Lower lobe of right lung (tissue), 2 donors: ENCODE measurements at regions not wholly inside any gene's neighbourhood (a gene's known extent, or its start where the extent isn't known, plus 50 kb on each side); places are given as distances from the start of the nearest gene placed in this dataset.

ENCODE experiments used
- ATAC-seq, 2 donors: fragments of 200-7000 bp; cut with Tn5 transposase; one replicate each; pipeline ENCODE4 v1.9.1; 2020 to 2022; ENCODE audit warnings: mild to moderate bottlenecking in 2 of 2, moderate library complexity in 2 of 2
- DNase-seq: peaks from one replicate; pipeline ENCODE4 v3.0.0-alpha.2; 2020
- H3K27ac ChIP-seq: fragments of 200-600 bp; one replicate; pipeline ENCODE4 v1.8.0; 2022
- H3K27me3 ChIP-seq: fragments of 200-600 bp; one replicate; pipeline ENCODE4 v1.8.0; 2022; ENCODE audit warnings: low read depth
- H3K36me3 ChIP-seq: fragments of 200-600 bp; one replicate; pipeline ENCODE4 v1.8.0; 2022; ENCODE audit warnings: mild to moderate bottlenecking
- H3K4me1 ChIP-seq: fragments of 200-600 bp; one replicate; pipeline ENCODE4 v1.8.0; 2022
- H3K4me3 ChIP-seq: fragments of 200-600 bp; one replicate; pipeline ENCODE4 v1.8.0; 2022; ENCODE audit warnings: mild to moderate bottlenecking
- H3K9me3 ChIP-seq: fragments of 200-600 bp; one replicate; pipeline ENCODE4 v1.8.0; 2022
- intact Hi-C: fragments of 100-400 bp; cut with DNase I; formaldehyde crosslinking; loops from one replicate; pipeline ENCODE4 v1.11.0; 2022
- TF ChIP-seq, protein P1 (sequence below): fragments of 200-600 bp; IDR thresholded peaks from one replicate; pipeline ENCODE4 v1.8.0; 2022; ENCODE audit warnings: antibody characterized with exemption, mild to moderate bottlenecking
- donor health status: DM: no; HTN: yes; CAD: no; lungs with severe emphysema.

DNA sequence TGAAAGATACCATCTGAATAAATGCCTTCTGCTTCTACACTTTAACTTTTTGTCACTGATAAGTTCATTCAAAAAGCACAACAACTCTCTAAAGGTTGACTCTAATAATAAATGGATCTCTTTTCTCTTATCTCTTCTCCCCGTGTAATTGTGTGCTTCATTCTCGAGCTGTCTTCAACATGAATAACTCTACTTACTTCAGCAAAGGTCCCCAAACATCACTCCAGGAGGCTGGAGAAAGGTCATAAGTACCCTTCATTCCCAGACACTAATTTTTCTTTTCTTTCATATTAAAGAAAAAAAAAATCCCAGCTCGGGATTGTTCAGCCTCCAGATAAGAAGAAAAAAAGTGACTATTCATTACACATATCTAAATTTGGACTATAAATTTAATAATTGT lies 222.2 kb downstream of the FOXO1 start:
- Histone ChIP-seq H3K4me1 (peaks cover 38% of the 10 kb centered on the region), H3K4me3 (no peak overlapping the region), H3K36me3 (no peaks in the 10 kb centered on the region), H3K27me3 (no peaks in the 10 kb centered on the region), H3K9me3 (no peaks in the 10 kb centered on the region), H3K27ac (no peak overlapping the region)
- intact Hi-C loops, result no loop called here
- TF ChIP-seq, protein P1, sequence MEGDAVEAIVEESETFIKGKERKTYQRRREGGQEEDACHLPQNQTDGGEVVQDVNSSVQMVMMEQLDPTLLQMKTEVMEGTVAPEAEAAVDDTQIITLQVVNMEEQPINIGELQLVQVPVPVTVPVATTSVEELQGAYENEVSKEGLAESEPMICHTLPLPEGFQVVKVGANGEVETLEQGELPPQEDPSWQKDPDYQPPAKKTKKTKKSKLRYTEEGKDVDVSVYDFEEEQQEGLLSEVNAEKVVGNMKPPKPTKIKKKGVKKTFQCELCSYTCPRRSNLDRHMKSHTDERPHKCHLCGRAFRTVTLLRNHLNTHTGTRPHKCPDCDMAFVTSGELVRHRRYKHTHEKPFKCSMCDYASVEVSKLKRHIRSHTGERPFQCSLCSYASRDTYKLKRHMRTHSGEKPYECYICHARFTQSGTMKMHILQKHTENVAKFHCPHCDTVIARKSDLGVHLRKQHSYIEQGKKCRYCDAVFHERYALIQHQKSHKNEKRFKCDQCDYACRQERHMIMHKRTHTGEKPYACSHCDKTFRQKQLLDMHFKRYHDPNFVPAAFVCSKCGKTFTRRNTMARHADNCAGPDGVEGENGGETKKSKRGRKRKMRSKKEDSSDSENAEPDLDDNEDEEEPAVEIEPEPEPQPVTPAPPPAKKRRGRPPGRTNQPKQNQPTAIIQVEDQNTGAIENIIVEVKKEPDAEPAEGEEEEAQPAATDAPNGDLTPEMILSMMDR, result no peak
- no peak for ATAC-seq
- no peak for DNase-seq

- H3K4me1 ChIP-seq, result peaks cover 26% of the 10 kb centered on the region
- DNase-seq, result peak; percentile 55
- H3K9me3 ChIP-seq, result no peaks in the 10 kb centered on the region
- no peaks in the 10 kb centered on the region for H3K36me3 ChIP-seq
- H3K4me3 ChIP-seq, result no peak overlapping the region
- intact Hi-C loops, result no loop called here
- H3K27ac ChIP-seq, result no peak overlapping the region
- no peaks in the 10 kb centered on the region for H3K27me3 ChIP-seq
- TF ChIP-seq, protein P1, result no peak
- peak; percentile 66 to 79 for ATAC-seq
These were observed 220.9 kb downstream of the FOXO1 start for GRCh38 chr13:40445557-40445990.

DNA sequence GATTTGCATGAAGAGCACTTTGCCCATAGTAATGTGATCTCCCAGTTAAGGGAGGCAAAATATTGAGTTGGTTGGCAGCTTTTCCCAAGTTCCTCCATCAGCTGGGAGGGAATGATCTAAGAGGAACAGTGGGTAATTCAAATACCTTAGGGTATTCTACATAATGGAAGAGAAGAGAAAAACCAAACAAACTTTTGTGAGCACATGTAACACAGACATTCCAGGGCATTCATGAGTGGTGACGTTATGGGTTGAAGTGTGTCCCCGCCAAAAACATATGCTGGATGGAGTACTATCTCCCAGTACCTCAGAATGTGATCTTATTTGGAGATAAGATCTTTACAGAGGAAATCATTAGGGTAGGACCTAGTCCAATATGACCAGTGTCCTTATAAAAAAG lies 220.1 kb downstream of the FOXO1 start:
- ATAC-seq, result peak; percentile 28 to 32
- TF ChIP-seq, protein P1, result no peak
- intact Hi-C loops, result no loop called here

DNA sequence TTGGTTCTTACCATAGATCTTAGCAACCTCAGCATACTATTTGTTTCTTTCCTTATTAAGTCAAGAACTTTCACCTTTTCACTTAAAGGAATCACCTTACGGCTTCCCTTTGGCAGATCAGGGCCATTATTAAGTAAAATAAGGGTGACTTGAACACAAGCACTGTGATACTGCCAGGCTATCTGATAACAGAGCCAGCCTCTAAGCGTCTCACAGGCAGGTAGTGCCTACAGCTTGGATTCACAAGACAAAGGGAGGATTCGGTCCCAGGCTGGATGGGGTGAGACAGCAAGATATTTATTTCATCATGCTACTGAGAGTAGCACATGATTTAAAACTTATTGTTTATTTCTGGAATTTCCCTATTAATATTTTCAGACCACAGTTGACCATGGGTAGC lies 218.6 kb downstream of the FOXO1 start:
- Histone ChIP-seq H3K36me3 (no peaks in the 10 kb centered on the region), H3K9me3 (no peaks in the 10 kb centered on the region), H3K4me1 (peaks cover 13% of the 10 kb centered on the region), H3K27ac (no peak overlapping the region), H3K27me3 (no peaks in the 10 kb centered on the region), H3K4me3 (no peak overlapping the region)
- no peak for DNase-seq
- ATAC-seq, result no peak
- TF ChIP-seq, protein P1, result no peak
- intact Hi-C loops, result no loop called here

More for the DNA sequence above, 220.1 kb downstream of the FOXO1 start:
- no peaks in the 10 kb centered on the region for H3K9me3 ChIP-seq
- H3K27ac ChIP-seq, result no peak overlapping the region
- H3K4me3 ChIP-seq, result no peak overlapping the region
- H3K27me3 ChIP-seq, result no peaks in the 10 kb centered on the region
- H3K36me3 ChIP-seq, result no peaks in the 10 kb centered on the region
- no peak for DNase-seq
- H3K4me1 ChIP-seq, result peaks cover 18% of the 10 kb centered on the region

DNA sequence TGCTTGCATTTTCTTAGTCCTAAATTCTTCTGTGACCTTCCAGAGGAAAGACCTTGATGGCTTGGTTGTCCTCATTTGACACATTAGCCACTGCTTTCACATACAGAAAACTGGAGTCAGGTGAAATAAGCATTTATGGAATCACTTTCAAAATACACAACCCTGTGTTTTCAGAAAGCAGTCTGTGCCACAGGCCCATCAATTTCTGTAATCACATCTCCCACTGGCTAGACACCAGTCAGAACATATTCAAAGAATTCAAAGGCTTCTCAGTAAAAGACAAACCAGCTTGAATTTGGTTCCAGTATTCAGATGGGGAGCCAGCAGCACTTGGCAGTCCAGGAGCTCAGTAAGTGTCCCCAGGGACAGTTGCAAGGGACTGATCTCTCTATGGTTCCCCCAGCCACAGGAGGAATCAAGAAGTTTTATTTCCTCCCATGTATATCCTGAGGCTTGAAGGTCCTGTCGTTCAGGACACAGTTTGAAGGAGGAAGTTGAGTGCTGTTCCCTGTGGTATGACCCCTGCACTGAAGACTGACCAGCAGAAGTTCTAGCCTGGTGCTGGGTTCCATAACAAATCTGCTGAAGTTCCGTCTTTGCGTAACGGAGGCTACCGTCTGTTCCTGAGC lies 214.3 kb downstream of the FOXO1 start:
- H3K36me3 ChIP-seq, result no peaks in the 10 kb centered on the region
- no peaks in the 10 kb centered on the region for H3K4me1 ChIP-seq
- H3K4me3 ChIP-seq, result no peak overlapping the region
- DNase-seq, result no peak
- H3K27ac ChIP-seq, result no peak overlapping the region
- TF ChIP-seq, protein P1, result no peak
- H3K27me3 ChIP-seq, result no peaks in the 10 kb centered on the region
- intact Hi-C loops, result no loop called here
- peak; percentile 53 to 88 for ATAC-seq
- H3K9me3 ChIP-seq, result no peaks in the 10 kb centered on the region
